ENCODE measurements at regions not wholly inside any gene's neighbourhood (a gene's known extent, or its start where the extent isn't known, plus 50 kb on each side); places are given as distances from the start of the nearest gene placed in this dataset.

GRCh38 chr11:112579282-112579681, 318.6 kb upstream of the PLET1 start:
- TF ChIP-seq CTCF (IDR thresholded peaks at IDR 0.05) (no peak), POLR2A (IDR thresholded peaks at IDR 0.05) (no peak)
